ENCODE measurements at regions not wholly inside any gene's neighbourhood (a gene's known extent, or its start where the extent isn't known, plus 50 kb on each side); places are given as distances from the start of the nearest gene placed in this dataset.
A peak's percentile ranks its signal among the peaks of the same experiment; 100 is the strongest.

GRCh38 chr6:23320471-23321015 is 751.2 kb downstream of the HDGFL1 start:
- DNase-seq, result no peak

- DNase-seq, result no peak
Observed at GRCh38 chr6:23323897-23324296, 754.5 kb downstream of the HDGFL1 start.

GRCh38 chr6:23325065-23325464 is 755.7 kb downstream of the HDGFL1 start:
- DNase-seq, result no peak

- DNase-seq, result no peak
Observed at GRCh38 chr6:23327621-23328020, 758.3 kb downstream of the HDGFL1 start.

- DNase-seq, result peak; percentile 4
Observed at GRCh38 chr6:23329086-23329485, 759.7 kb downstream of the HDGFL1 start.

- DNase-seq, result no peak
Observed at GRCh38 chr6:23330632-23331031, 761.3 kb downstream of the HDGFL1 start.

GRCh38 chr6:23334360-23334759 is 765.0 kb downstream of the HDGFL1 start:
- no peak for DNase-seq

GRCh38 chr6:23335894-23336293 is 766.5 kb downstream of the HDGFL1 start:
- DNase-seq, result no peak

GRCh38 chr6:23339268-23339667 is 769.9 kb downstream of the HDGFL1 start:
- DNase-seq, result no peak

- DNase-seq, result no peak
Observed at GRCh38 chr6:23340271-23340670, 770.9 kb downstream of the HDGFL1 start.

GRCh38 chr6:23343610-23344306 is 774.4 kb downstream of the HDGFL1 start:
- DNase-seq, result no peak

GRCh38 chr6:23348185-23348584 is 777.8 kb upstream of the NRSN1 start:
- no peak for DNase-seq

GRCh38 chr6:23349521-23350147 is 776.4 kb upstream of the NRSN1 start:
- peak; percentile 88 for DNase-seq

GRCh38 chr6:23350752-23351453 is 775.1 kb upstream of the NRSN1 start:
- peak; percentile 2 for DNase-seq

- no peak for DNase-seq
Observed at GRCh38 chr6:23354004-23354403, 772.0 kb upstream of the NRSN1 start.

GRCh38 chr6:23357185-23357766 is 768.7 kb upstream of the NRSN1 start:
- no peak for DNase-seq

GRCh38 chr6:23365732-23366131 is 760.3 kb upstream of the NRSN1 start:
- no peak for DNase-seq

- DNase-seq, result no peak
Observed at GRCh38 chr6:23367311-23367710, 758.7 kb upstream of the NRSN1 start.

GRCh38 chr6:23368557-23368956 is 757.5 kb upstream of the NRSN1 start:
- DNase-seq, result no peak

- DNase-seq, result no peak
Observed at GRCh38 chr6:23370051-23370450, 756.0 kb upstream of the NRSN1 start.

GRCh38 chr6:23371132-23371915 is 754.7 kb upstream of the NRSN1 start:
- no peak for DNase-seq

- no peak for DNase-seq
Observed at GRCh38 chr6:23377830-23378229, 748.2 kb upstream of the NRSN1 start.
